ENCODE measurements at regions not wholly inside any gene's neighbourhood (a gene's known extent, or its start where the extent isn't known, plus 50 kb on each side); places are given as distances from the start of the nearest gene placed in this dataset.

DNA sequence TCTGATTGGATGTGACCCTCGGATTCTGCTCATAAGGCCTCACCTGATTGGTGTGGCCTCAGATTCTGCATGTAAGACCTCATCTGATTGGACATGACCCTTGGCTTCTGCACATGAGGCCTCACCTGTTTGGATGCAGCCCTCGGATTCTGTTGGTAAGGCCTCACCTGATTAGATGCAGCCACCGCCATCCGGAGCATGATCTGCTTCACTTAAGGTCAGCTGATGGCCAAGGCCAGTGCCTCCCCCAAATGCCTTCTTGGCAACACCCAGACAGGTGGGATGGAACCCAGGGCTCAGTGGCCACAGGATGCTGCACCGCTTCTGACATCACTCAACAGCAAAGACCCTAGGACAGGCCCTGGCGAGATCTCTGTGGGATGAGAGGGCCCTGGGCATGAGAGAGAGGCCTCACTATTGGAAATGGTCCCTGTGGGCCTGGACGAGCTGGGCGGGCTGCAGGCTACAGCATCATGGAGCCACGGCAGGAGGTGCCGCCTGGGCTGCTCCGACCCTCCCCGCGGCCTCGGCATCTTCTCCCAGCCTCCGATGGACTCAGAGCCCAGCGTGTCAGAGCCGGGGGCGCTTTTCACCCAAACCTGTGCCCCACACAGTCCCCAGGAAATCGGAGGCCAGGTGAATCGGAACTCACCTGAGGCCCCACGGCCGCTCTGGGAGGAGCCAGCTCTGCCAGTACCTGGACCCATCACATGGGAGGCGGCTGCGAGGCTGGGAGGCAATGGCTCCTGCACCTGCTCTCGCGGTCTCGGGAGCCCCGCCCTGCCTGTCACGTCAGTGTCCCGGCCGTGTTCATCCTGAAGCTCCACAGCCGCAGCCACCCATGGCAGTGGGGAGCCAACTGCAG lies 60.9 kb upstream of the ZNF469 start:
- Histone ChIP-seq H3K4me3 (ENCODE audit: low read depth, low read length, poor library complexity, severe bottlenecking) (no peak overlapping the region), H3K9me2 (ENCODE audit: low read depth, low read length) (no peaks in the 10 kb centered on the region), H3K4me1 (ENCODE audit: insufficient read depth, low read length, severe bottlenecking) (no peaks in the 10 kb centered on the region), H3K9ac (ENCODE audit: low read length) (no peak overlapping the region), H3K4me2 (ENCODE audit: low read length) (no peak overlapping the region), H3K9me3 (ENCODE audit: low read length) (peaks cover 3% of the 10 kb centered on the region; the same call in 1 of the 2 replicates), H3K36me3 (ENCODE audit: insufficient read depth, low read length) (no peaks in the 10 kb centered on the region; the same call in 1 of the 2 replicates), H3K27ac (ENCODE audit: low read depth, low read length, poor library complexity, severe bottlenecking) (no peak overlapping the region), H4K20me1 (ENCODE audit: insufficient read depth, low read length) (no peaks in the 10 kb centered on the region), H3K27me3 (ENCODE audit: insufficient read depth, low read length) (peaks cover 5% of the 10 kb centered on the region; the same call in 1 of the 2 replicates), H3K79me2 (ENCODE audit: insufficient read depth, low read length) (no peaks in the 10 kb centered on the region), H3F3A (ENCODE audit: insufficient read depth, low read length) (no peaks in the 10 kb centered on the region), H2AFZ (ENCODE audit: low read length) (no peak overlapping the region)
- no peak for TF ChIP-seq EZH2 (IDR thresholded peaks at IDR 0.05; ENCODE audit: borderline replicate concordance, low read length)
- TF ChIP-seq CTCF (IDR thresholded peaks at IDR 0.05; ENCODE audit: low read length): no peak

DNA sequence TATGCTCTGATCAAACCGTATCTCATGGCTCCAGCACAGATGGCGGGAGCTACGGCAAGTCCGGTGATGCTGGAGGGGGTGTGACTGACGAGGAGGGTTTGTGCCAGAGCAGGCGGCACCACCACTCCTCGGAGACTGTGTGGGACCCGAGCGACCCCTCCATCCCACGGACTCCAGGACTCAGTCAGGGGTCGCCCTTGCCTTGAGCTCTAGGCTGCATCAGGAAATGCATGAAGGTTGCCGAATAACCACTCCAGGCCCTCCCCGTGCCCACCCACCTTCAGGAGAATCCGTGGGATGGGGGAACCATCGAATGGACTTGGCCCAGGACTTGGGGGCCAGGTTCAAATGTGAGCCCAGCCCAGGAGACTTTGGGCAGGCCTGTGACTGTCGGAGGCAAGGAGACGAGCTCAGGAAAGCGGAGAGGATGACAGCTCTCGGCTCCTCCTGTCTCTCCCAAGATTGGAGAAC lies 60.2 kb upstream of the ZNF469 start:
- no peak overlapping the region for H3K4me2 ChIP-seq (ENCODE audit: low read length)
- no peak overlapping the region for H2AFZ ChIP-seq (ENCODE audit: low read length)
- peaks cover 3% of the 10 kb centered on the region for H3K4me1 ChIP-seq (ENCODE audit: insufficient read depth, low read length, severe bottlenecking)
- peaks cover 2% of the 10 kb centered on the region; the same call in 1 of the 2 replicates for H3K27me3 ChIP-seq (ENCODE audit: insufficient read depth, low read length)
- H3K27ac ChIP-seq (ENCODE audit: low read depth, low read length, poor library complexity, severe bottlenecking): no peak overlapping the region
- no peaks in the 10 kb centered on the region; the same call in 1 of the 2 replicates for H3K36me3 ChIP-seq (ENCODE audit: insufficient read depth, low read length)
- H3K4me3 ChIP-seq (ENCODE audit: low read depth, low read length, poor library complexity, severe bottlenecking): no peak overlapping the region
- H3K9me2 ChIP-seq (ENCODE audit: low read depth, low read length): no peaks in the 10 kb centered on the region
- no peaks in the 10 kb centered on the region for H3F3A ChIP-seq (ENCODE audit: insufficient read depth, low read length)
- no peak for TF ChIP-seq CTCF (IDR thresholded peaks at IDR 0.05; ENCODE audit: low read length)
- TF ChIP-seq EZH2 (IDR thresholded peaks at IDR 0.05; ENCODE audit: borderline replicate concordance, low read length): no peak
- H3K9me3 ChIP-seq (ENCODE audit: low read length): peaks cover 3% of the 10 kb centered on the region; the same call in 1 of the 2 replicates
- H4K20me1 ChIP-seq (ENCODE audit: insufficient read depth, low read length): no peaks in the 10 kb centered on the region
- H3K9ac ChIP-seq (ENCODE audit: low read length): no peak overlapping the region
- H3K79me2 ChIP-seq (ENCODE audit: insufficient read depth, low read length): no peaks in the 10 kb centered on the region

DNA sequence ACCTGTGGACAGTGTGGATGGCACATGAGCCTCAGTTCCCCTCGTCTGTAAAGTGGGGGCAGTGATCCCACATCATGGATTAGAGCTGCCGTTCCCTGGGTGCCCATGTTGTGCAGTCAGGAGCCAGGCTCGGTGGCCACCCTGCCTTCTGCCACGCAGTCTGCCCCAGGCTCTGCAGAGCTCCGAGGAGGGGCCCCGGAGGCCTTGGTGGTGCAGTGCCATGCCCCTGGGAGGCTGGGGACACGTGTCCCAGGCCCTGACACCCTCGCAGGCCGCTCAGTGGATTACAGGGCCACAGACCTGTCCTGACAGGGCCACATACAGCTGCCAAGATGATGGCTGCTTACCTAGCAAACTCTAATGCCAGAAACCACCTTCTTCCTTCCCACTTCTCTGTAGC lies 59.7 kb upstream of the ZNF469 start:
- Histone ChIP-seq H3K9me3 (ENCODE audit: low read length) (peaks cover 3% of the 10 kb centered on the region; the same call in 1 of the 2 replicates), H3K9ac (ENCODE audit: low read length) (no peak overlapping the region), H3K9me2 (ENCODE audit: low read depth, low read length) (no peaks in the 10 kb centered on the region), H3K27me3 (ENCODE audit: insufficient read depth, low read length) (no peaks in the 10 kb centered on the region; the same call in 1 of the 2 replicates), H3K36me3 (ENCODE audit: insufficient read depth, low read length) (no peaks in the 10 kb centered on the region; the same call in 1 of the 2 replicates), H3F3A (ENCODE audit: insufficient read depth, low read length) (no peaks in the 10 kb centered on the region), H3K4me1 (ENCODE audit: insufficient read depth, low read length, severe bottlenecking) (peaks cover 8% of the 10 kb centered on the region), H3K4me3 (ENCODE audit: low read depth, low read length, poor library complexity, severe bottlenecking) (no peak overlapping the region), H3K79me2 (ENCODE audit: insufficient read depth, low read length) (no peaks in the 10 kb centered on the region), H3K27ac (ENCODE audit: low read depth, low read length, poor library complexity, severe bottlenecking) (no peak overlapping the region), H2AFZ (ENCODE audit: low read length) (no peak overlapping the region), H3K4me2 (ENCODE audit: low read length) (no peak overlapping the region), H4K20me1 (ENCODE audit: insufficient read depth, low read length) (no peaks in the 10 kb centered on the region)
- no peak for TF ChIP-seq CTCF (IDR thresholded peaks at IDR 0.05; ENCODE audit: low read length)

Measured in OCI-LY1 (cell line).